C4-2B (cell line): ENCODE measurements at regions not wholly inside any gene's neighbourhood (a gene's known extent, or its start where the extent isn't known, plus 50 kb on each side); places are given as distances from the start of the nearest gene placed in this dataset.

Experiments
- CTCF ChIP-seq: fragments of 450-650 bp; conservative IDR thresholded peaks from 2 replicates; pipeline ENCODE4 v1.5.1; 2017; ENCODE audit warnings: mild to moderate bottlenecking
- ZFX ChIP-seq: fragments of 450-650 bp; IDR thresholded peaks from 2 replicates; pipeline ENCODE4 v1.6.1; 2017

- TF ChIP-seq CTCF = no peak
- no peak for TF ChIP-seq ZFX
Observed at GRCh38 chr4:27289704-27290103, 429.1 kb downstream of the STIM2 start.
